PC-9 (cell line): ENCODE measurements at regions not wholly inside any gene's neighbourhood (a gene's known extent, or its start where the extent isn't known, plus 50 kb on each side); places are given as distances from the start of the nearest gene placed in this dataset.

Experiments used
- EZH2 ChIP-seq: fragments of 200-600 bp; sonication (generic); IDR thresholded peaks from 2 replicates; pipeline ENCODE4 v1.8.0; 2017; ENCODE audit warnings: antibody characterized with exemption, low read depth
- TF ChIP-seq, protein P1 (sequence below): fragments of 200-600 bp; sonication (generic); conservative IDR thresholded peaks from 2 replicates; pipeline ENCODE4 v1.6.1; 2017; ENCODE audit warnings: mixed run types, antibody characterized with exemption, mild to moderate bottlenecking, moderate library complexity

DNA sequence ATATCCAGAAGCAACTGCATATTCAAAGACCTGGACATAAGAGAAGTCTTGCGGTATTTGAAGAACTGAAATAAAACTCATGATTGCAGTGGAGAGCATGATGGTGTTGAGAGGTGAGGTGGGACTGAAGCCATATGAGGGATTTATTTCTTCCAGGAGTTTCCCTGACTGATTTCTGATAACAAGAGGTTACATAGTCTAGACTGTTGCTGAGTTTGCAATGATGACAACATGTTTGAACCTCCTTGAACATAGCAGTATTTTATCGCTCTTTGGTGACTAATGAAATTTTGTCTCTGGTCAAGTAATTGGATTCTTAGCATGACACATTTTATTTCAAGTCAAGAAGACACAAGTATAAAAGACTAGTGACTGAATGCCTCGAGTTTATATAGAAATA, 61.8 kb downstream of the ACTBL2 start:
- no peak for TF ChIP-seq EZH2
- TF ChIP-seq, protein P1, sequence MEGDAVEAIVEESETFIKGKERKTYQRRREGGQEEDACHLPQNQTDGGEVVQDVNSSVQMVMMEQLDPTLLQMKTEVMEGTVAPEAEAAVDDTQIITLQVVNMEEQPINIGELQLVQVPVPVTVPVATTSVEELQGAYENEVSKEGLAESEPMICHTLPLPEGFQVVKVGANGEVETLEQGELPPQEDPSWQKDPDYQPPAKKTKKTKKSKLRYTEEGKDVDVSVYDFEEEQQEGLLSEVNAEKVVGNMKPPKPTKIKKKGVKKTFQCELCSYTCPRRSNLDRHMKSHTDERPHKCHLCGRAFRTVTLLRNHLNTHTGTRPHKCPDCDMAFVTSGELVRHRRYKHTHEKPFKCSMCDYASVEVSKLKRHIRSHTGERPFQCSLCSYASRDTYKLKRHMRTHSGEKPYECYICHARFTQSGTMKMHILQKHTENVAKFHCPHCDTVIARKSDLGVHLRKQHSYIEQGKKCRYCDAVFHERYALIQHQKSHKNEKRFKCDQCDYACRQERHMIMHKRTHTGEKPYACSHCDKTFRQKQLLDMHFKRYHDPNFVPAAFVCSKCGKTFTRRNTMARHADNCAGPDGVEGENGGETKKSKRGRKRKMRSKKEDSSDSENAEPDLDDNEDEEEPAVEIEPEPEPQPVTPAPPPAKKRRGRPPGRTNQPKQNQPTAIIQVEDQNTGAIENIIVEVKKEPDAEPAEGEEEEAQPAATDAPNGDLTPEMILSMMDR = no peak
